IPS-18c (cell line): ENCODE measurements at regions not wholly inside any gene's neighbourhood (a gene's known extent, or its start where the extent isn't known, plus 50 kb on each side); places are given as distances from the start of the nearest gene placed in this dataset.

ENCODE experiments used
- H3K4me3 ChIP-seq: 2 replicates; pipeline ENCODE4 v1.7.0; 2013; ENCODE audit warnings: low read depth, mild to moderate bottlenecking, low read length, moderate library complexity; ENCODE audit not compliant: insufficient read depth
- H3K9me3 ChIP-seq: one replicate; pipeline ENCODE4 v1.6.1; 2013; ENCODE audit warnings: mild to moderate bottlenecking, low read length, moderate library complexity; ENCODE audit not compliant: control insufficient read depth, insufficient read depth

DNA sequence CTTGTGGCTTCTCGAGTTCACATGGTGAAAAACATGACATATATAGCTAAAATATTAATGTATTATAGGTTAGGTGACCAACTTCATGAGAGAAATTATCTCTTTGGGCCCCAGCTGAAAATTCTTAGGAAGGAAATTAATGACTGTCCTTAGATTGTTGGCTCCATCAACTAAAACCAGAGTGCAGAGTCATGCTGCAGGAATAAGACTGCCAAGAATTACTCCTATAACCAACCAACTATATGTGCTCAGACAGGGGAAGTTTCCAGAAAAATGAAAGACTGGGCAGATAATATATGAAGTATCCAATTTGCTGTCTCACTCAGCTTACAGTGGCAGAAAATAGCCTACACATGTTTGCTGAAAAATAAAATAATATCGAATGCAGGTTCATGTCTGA, 71.0 kb upstream of the TMEFF2 start:
- no peak overlapping the region for H3K4me3 ChIP-seq

DNA sequence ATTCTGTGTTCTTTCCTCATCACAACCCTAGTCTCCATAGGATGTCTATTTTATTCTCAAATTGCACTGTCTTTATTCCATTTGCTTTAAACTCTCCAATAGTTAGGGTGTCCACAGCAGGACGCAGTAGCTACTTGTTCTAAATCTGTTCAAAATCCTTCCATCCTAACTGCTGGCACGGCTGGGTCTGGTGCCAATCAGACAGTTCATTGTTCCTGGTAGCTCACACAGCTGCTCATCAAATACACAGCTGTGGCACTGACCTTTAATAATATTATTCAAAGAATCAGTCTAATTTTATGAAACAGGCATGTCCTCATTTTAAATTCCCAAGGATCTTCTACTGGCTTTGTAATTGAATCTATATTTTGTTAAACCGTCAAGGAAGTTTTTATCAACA, 59.7 kb upstream of the TMEFF2 start:
- Histone ChIP-seq H3K4me3 (no peak overlapping the region), H3K9me3 (no peaks in the 10 kb centered on the region)

More for the DNA sequence above, 71.0 kb upstream of the TMEFF2 start:
- H3K9me3 ChIP-seq = no peaks in the 10 kb centered on the region

DNA sequence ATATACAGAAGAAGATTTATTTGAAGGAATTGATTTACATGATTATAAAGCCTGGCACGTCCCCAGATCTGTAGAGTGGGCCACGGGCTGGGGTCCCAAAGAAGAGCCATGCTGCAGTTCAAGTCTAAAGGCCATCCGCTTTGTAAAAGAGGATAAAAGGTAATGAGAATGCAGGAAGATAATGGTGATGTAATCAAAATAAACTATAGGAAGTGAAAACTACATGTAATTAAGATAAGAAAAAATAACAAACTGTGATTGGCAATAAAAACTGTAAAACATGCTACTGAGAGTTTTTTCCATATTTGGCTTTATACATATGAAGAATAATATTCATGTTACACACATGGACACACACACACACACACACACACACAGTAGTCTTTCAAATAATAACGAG, 59.0 kb upstream of the TMEFF2 start:
- no peaks in the 10 kb centered on the region for H3K9me3 ChIP-seq
- H3K4me3 ChIP-seq = no peak overlapping the region

DNA sequence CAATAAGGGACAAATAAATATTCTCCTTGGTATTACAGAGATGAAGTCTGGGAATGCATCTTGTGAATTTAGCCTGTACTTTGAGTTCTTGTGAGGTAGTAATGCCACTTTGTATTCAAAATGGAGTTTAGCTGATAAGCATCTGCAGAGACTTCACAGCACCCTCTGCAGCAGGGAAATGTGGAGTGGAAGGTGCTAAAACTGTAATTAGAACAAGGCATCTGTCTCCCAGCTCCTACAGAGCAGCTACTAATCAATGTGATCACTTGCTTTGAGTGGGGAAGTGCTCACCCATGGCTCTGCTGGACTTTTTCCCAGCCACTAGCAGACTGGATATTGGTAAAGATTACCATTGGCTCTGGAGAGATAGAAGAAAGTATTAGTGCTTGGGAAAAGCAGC, 56.2 kb upstream of the TMEFF2 start:
- H3K4me3 ChIP-seq = no peak overlapping the region
- H3K9me3 ChIP-seq = no peaks in the 10 kb centered on the region

DNA sequence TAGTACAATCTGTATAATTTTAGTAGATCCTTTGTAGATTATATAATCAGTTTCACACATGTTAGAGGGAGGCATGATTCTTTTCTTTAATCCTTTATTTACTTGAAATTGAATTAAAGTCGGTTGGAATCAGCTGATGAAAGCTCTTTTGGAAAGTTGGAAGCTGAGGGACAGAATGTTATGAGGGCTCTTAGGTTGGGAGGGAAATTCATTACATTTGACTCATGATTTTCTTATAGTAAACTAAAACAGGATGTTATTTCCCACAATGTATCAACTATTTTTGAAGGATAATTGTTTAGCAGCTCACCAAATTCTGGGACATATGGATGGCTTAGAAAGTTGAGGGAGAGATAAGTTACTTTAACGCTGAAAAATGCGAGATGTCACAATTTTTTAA, 52.7 kb upstream of the TMEFF2 start:
- Histone ChIP-seq H3K4me3 (no peak overlapping the region), H3K9me3 (no peaks in the 10 kb centered on the region)

DNA sequence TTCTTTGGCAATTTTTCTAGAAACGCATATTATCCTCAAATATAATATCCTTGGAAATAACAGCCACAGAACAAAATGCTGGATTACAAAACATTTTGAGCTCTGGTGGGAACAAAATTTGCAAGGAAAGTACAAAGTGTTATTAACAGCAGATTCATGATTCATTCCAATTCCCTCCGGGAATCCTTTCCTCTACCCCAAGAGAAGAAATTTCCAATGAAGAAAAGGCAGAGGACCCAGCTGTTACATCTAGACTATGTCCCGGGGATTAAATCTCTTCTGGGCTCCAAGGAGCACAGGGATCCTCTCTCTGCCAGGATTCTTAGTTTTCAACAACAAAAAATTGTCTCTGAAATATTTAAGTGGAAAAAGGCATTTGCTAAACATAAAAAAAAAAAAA, 51.6 kb upstream of the TMEFF2 start:
- H3K9me3 ChIP-seq = no peaks in the 10 kb centered on the region
- H3K4me3 ChIP-seq = no peak overlapping the region

DNA sequence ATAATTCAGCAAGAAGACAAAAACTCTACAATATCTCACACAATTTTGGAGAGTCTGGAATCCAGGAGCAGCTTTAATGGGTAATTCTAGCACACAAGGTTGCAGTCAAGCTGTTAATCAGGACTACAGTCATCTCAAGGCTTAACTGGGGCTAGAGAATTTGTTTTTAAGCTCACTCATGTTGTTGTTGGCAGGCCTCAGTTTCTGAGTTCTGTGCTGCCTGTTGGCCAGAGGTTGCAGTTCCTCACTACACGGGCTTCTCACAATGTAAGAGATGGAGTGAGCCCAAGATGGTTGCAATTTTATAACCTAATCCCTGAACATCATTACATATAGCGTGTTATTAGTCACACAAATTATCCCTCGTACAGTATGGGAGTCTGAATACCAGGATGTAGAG, 50.6 kb upstream of the TMEFF2 start:
- Histone ChIP-seq H3K4me3 (no peak overlapping the region), H3K9me3 (no peaks in the 10 kb centered on the region)
